ENCODE measurements at regions not wholly inside any gene's neighbourhood (a gene's known extent, or its start where the extent isn't known, plus 50 kb on each side); places are given as distances from the start of the nearest gene placed in this dataset.
A peak's percentile ranks its signal among the peaks of the same experiment; 100 is the strongest.

DNA sequence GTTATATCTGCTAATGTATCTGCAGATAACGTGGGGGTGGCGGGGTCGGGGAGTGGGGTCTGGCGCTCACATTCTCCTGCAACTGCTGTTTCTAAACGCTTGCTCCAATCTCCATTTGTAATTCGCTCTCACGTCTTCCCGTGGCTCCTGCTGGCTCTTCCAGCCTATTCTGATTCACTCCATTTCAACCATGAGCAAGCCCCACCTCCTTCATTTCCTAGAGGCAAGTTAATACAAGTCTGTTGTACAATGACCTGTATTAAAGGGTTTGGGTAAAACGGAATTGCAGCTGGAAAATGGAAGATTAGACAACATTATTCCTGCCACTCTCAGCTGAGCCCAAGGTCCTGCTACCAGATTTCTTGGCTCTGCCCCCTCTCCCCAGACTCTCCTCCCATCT lies 132.3 kb downstream of the CSNK2A3 start:
- TF ChIP-seq POLR2AphosphoS5 (IDR thresholded peaks at IDR 0.05; ENCODE audit: low read depth, low read length) (no peak), TAF1 (IDR thresholded peaks at IDR 0.05; ENCODE audit: borderline replicate concordance, low read depth, low read length) (no peak), POLR2A (IDR thresholded peaks at IDR 0.05; ENCODE audit: low read depth, low read length) (no peak)
- FAIRE-seq = no peak
- DNase-seq (ENCODE audit: insufficient read length) = no peak

DNA sequence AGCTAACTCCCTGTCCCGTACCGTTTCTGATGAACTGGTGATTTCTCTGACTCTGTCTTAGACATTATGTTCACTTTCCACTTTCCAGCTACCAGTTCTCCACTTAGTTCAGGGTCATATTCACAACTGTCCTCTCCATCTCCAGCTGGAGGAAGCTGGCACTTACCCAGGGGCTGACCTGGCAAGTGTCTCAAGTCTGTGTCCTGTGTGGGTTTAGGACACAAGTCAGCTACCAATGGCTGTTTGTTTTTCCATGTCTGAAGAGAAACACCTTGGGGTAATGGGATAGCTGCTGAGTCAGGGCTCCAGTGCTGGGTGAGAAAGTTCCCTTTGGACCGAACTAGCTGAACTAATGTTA lies 134.4 kb downstream of the CSNK2A3 start:
- FAIRE-seq (peak; percentile 5), DNase-seq (ENCODE audit: insufficient read length) (no peak)
- TF ChIP-seq POLR2A (IDR thresholded peaks at IDR 0.05; ENCODE audit: low read depth, low read length) (no peak), POLR2AphosphoS5 (IDR thresholded peaks at IDR 0.05; ENCODE audit: low read depth, low read length) (no peak), TAF1 (IDR thresholded peaks at IDR 0.05; ENCODE audit: borderline replicate concordance, low read depth, low read length) (no peak)

DNA sequence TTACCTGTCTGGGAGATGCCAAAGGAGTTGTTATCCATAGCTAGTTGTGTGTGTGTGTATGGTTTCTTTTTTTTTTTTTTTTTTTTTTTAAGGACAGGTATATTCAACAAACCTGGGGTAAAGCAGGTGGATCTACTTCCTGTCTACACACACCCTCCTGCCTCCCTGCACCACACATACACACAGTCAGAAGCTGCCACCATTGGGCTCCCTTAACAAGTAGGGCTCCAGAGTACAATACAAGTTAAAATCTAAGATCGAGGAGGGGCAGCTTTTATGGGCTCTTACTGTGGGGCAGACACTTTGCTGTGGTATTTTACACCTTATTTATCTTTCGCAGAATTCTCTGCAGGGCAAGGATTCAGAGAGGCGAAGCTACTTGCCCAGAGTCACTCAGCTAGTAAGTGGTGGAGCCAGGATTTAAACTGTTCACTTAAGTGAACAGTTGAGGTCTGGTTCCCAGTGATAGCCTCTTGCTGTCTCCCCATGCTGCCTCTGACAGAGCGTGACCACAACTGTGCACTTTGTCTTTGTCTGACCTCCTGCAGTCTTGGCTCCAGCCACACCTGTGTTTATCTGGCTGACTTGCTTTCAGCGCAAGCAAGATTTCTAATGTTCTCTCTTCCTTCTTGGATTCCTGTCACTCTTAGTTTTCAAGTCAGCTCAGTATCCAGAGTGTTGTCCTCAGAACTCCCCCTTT lies 135.0 kb downstream of the CSNK2A3 start:
- FAIRE-seq (no peak), DNase-seq (ENCODE audit: insufficient read length) (no peak)
- TF ChIP-seq POLR2A (IDR thresholded peaks at IDR 0.05; ENCODE audit: low read depth, low read length) (no peak), TAF1 (IDR thresholded peaks at IDR 0.05; ENCODE audit: borderline replicate concordance, low read depth, low read length) (no peak), POLR2AphosphoS5 (IDR thresholded peaks at IDR 0.05; ENCODE audit: low read depth, low read length) (no peak)

DNA sequence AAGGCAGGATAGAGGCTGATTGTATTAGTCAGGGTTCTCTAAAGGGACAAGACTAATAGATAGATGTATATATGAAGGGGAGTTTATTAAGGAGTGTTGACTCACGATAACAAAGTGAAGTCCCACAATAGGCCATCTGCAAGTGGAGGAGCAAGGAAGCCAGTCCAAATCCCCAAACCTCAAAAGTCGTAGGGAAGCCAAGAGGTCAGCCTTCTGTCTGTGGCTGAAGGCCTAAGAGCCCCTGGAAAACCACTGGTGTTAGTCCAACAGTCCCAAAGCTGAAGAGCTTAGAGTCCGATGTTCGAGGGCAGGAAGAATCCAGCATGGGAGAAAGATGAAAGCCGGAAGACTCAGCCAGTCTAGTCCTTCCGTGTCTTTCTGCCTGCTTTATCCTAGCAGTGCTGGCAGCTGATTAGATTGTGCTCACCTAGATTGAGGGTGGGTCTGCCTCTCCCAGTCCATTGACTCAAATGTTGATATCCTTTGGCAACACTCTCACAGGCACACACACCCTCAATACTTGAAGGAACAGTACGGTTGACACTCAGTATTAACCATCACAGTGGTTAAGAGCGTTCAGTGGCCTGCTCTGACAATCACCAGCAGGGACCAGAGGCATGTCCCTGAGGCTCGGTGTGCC lies 135.6 kb downstream of the CSNK2A3 start:
- peak; percentile 14 for FAIRE-seq
- no peak for DNase-seq (ENCODE audit: insufficient read length)
- TF ChIP-seq POLR2A (IDR thresholded peaks at IDR 0.05; ENCODE audit: low read depth, low read length) (no peak), POLR2AphosphoS5 (IDR thresholded peaks at IDR 0.05; ENCODE audit: low read depth, low read length) (no peak), TAF1 (IDR thresholded peaks at IDR 0.05; ENCODE audit: borderline replicate concordance, low read depth, low read length) (no peak)

DNA sequence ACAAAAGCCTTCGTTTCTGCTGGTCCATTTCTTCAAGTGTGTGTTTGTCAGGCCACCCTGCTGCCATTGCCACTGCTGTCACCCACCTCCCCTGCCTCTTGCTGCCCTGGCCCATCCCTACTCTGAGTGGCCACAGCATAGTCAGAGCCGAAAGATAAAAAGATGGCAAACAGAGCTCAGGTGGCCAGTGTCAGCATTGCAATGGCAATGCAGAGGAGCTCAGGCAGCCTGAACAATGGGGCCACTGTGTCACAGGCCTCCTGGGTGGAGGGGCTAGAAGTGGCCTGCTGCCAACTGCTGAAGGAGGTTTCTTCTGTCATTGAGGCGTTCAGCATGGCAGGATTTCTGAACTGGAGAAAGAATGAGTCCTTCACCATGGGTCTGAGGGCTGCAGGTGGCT lies 137.1 kb downstream of the CSNK2A3 start:
- no peak for FAIRE-seq
- DNase-seq (ENCODE audit: insufficient read length) = no peak
- TF ChIP-seq POLR2AphosphoS5 (IDR thresholded peaks at IDR 0.05; ENCODE audit: low read depth, low read length) (no peak), POLR2A (IDR thresholded peaks at IDR 0.05; ENCODE audit: low read depth, low read length) (no peak), TAF1 (IDR thresholded peaks at IDR 0.05; ENCODE audit: borderline replicate concordance, low read depth, low read length) (no peak)

DNA sequence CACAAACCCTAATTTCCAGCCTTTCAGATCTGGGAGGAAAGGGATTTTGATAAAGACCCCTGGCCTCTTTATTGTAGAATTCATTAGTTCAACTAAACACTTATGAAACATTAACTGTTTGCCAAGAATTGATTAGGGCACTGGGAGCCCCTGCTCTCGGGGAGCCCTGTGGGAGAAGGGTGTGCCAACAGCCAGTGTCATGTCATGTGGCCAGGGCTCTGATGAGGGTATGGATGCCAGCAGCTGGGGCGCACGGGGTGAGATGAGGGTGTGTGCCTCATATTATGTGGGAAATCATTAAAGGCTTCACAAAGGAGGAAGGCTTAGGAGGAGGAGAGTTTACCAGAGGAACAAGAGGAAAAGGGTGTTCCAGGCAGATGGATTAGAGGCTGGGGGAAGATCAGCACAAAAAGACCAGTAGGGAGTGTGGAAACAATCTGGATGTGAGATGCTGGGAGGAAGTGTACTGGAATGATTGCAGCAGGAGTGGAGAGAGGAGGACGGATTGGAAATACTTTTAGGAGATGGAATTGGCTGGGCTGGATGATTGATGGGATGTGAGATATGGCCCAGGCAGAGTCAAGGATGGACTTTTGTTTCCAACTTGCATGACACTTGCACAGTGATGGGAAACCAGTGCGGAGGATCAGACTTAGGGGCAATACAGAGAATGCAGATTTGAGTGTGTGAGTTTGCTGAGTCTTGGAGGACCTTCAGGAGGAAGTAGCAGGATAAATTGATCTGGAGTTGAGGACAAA lies 137.8 kb downstream of the CSNK2A3 start:
- DNase-seq (ENCODE audit: insufficient read length) (no peak), FAIRE-seq (peak; percentile 62)
- TF ChIP-seq TAF1 (IDR thresholded peaks at IDR 0.05; ENCODE audit: borderline replicate concordance, low read depth, low read length) = no peak
- TF ChIP-seq POLR2A (IDR thresholded peaks at IDR 0.05; ENCODE audit: low read depth, low read length) = no peak
- no peak for TF ChIP-seq POLR2AphosphoS5 (IDR thresholded peaks at IDR 0.05; ENCODE audit: low read depth, low read length)

DNA sequence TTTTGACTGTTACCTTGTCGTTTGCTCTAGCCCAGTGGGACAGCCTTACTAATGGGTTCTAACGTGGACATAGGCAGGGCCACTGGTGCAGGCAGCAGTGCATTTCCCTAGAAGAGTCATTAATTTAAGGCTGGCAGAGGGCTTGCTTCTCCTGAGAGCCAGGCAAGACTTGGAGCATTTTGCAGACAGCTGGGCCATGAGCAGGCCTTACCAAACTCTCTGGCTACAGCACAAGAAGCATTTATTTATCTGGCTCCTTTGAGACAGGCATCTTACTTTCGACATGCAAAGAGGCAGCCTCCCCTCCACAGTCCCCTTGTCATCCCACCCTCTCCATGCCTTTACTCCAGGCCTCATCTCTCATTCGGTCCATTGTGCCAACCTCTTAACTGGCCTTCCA lies 139.9 kb downstream of the CSNK2A3 start:
- FAIRE-seq (no peak), DNase-seq (ENCODE audit: insufficient read length) (no peak)
- TF ChIP-seq POLR2A (IDR thresholded peaks at IDR 0.05; ENCODE audit: low read depth, low read length) = no peak
- no peak for TF ChIP-seq POLR2AphosphoS5 (IDR thresholded peaks at IDR 0.05; ENCODE audit: low read depth, low read length)
- no peak for TF ChIP-seq TAF1 (IDR thresholded peaks at IDR 0.05; ENCODE audit: borderline replicate concordance, low read depth, low read length)

DNA sequence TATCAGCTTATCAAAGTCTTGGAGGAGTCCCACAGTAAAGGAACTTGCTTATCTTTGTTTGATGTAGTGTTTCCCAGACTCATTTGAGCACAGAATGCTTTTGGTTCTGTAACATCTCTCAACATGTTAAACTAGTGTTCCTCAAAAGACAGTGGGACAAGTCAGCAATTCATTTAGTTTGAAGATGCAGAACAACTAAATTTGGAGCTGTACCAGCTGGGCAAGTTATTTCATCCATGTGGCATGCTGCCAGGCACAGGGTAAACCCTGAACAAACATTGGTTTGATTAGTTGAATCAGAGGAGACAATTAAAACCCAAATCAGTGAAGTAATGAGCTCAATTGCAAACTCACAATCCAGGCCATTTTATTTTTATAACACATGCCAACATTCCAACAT lies 141.2 kb downstream of the CSNK2A3 start:
- FAIRE-seq = peak; percentile 36
- DNase-seq (ENCODE audit: insufficient read length) = no peak
- TF ChIP-seq POLR2AphosphoS5 (IDR thresholded peaks at IDR 0.05; ENCODE audit: low read depth, low read length) (no peak), TAF1 (IDR thresholded peaks at IDR 0.05; ENCODE audit: borderline replicate concordance, low read depth, low read length) (no peak), POLR2A (IDR thresholded peaks at IDR 0.05; ENCODE audit: low read depth, low read length) (no peak)

DNA sequence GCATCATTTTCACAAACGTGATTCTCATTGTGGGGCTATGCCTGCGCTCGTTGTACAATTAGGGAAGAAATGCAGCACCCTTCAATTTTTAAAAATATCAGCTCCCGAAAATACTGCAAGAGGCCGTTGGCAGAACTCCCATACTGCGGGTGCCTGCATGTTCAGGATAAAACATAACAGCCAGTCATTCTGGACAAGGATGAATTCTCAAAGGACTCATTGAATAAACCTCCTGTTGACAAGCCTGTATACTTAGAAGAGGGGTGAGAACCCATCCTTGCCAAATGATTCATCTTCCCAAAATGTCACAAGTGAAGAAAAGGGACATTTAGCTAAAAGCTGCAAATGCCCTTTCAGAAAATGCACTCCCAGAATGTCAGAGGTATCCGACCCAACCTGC lies 141.9 kb downstream of the CSNK2A3 start:
- TF ChIP-seq POLR2A (IDR thresholded peaks at IDR 0.05; ENCODE audit: low read depth, low read length) = no peak
- TF ChIP-seq POLR2AphosphoS5 (IDR thresholded peaks at IDR 0.05; ENCODE audit: low read depth, low read length) = no peak
- TF ChIP-seq TAF1 (IDR thresholded peaks at IDR 0.05; ENCODE audit: borderline replicate concordance, low read depth, low read length) = no peak
- no peak for FAIRE-seq
- no peak for DNase-seq (ENCODE audit: insufficient read length)

DNA sequence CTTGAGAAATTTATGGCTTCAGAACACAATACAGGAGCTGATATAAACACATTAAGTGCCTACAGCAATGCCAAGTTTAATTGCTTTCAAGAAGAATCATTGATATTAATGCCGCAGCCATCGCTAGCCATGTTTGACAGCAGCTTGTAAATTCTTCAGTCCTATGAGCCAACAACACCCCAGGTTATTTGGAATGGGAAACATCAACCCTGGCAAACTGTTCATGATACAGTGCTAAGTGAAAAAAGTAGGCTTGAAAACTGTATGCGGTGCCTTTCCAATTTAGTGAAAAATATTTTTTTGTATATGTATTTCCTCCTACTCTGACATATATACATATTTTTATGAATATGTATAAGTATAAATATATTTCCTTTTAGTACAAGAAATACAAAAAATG lies 142.6 kb downstream of the CSNK2A3 start:
- no peak for FAIRE-seq

DNA sequence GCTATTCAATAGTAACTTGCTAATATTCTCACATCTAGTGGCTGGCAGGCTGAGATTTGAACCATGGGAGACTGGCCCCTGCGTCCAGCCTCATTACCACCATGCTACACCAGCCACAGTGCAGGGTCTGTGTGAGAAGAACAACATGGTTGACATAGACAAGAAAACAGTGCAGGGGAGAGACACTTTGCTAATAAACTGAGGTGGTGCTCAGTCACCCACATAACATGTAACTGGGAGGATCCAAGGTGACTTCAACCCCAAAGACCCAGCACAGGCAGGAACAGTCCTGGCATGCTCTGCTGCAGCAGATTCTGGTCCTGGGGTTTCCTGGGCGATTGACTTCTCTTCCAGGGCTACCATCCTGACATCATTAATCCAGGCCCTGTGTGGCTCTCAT lies 143.1 kb downstream of the CSNK2A3 start:
- DNase-seq (ENCODE audit: insufficient read length) (no peak), FAIRE-seq (no peak)
- no peak for TF ChIP-seq TAF1 (IDR thresholded peaks at IDR 0.05; ENCODE audit: borderline replicate concordance, low read depth, low read length)
- no peak for TF ChIP-seq POLR2AphosphoS5 (IDR thresholded peaks at IDR 0.05; ENCODE audit: low read depth, low read length)
- TF ChIP-seq POLR2A (IDR thresholded peaks at IDR 0.05; ENCODE audit: low read depth, low read length) = no peak

More for the DNA sequence above, 142.6 kb downstream of the CSNK2A3 start:
- DNase-seq (ENCODE audit: insufficient read length) = no peak
- TF ChIP-seq TAF1 (IDR thresholded peaks at IDR 0.05; ENCODE audit: borderline replicate concordance, low read depth, low read length) (no peak), POLR2A (IDR thresholded peaks at IDR 0.05; ENCODE audit: low read depth, low read length) (no peak), POLR2AphosphoS5 (IDR thresholded peaks at IDR 0.05; ENCODE audit: low read depth, low read length) (no peak)
